ENCODE measurements at regions not wholly inside any gene's neighbourhood (a gene's known extent, or its start where the extent isn't known, plus 50 kb on each side); places are given as distances from the start of the nearest gene placed in this dataset.

GRCh38 chr9:11968631-11969030 is 724.6 kb upstream of the TYRP1 start:
- Histone ChIP-seq H3K4me1 (ENCODE audit: insufficient read depth) (no peaks in the 10 kb centered on the region), H3K4me3 (ENCODE audit: low read depth, low read length) (no peak overlapping the region), H3K36me3 (ENCODE audit: insufficient read depth) (no peaks in the 10 kb centered on the region), H3K27ac (ENCODE audit: low read depth) (no peak overlapping the region)
- 88% methylated on average over 1 of the region's 1 CpG for WGBS
- no peak for DNase-seq (ENCODE audit: extremely low spot score)

- WGBS, result 42% methylated on average over 1 of the region's 1 CpG
Measured at GRCh38 chr9:11973011-11973410, 720.2 kb upstream of the TYRP1 start.

GRCh38 chr9:11973511-11973910 is 719.7 kb upstream of the TYRP1 start:
- Histone ChIP-seq H3K36me3 (ENCODE audit: insufficient read depth) (no peaks in the 10 kb centered on the region), H3K4me3 (ENCODE audit: low read depth, low read length) (no peak overlapping the region), H3K27ac (ENCODE audit: low read depth) (no peak overlapping the region), H3K4me1 (ENCODE audit: insufficient read depth) (no peaks in the 10 kb centered on the region)
- WGBS, result 73% methylated on average over 1 of the region's 1 CpG
- DNase-seq (ENCODE audit: extremely low spot score), result no peak

More at GRCh38 chr9:11973011-11973410, 720.2 kb upstream of the TYRP1 start:
- H3K36me3 ChIP-seq (ENCODE audit: insufficient read depth), result no peaks in the 10 kb centered on the region
- H3K27ac ChIP-seq (ENCODE audit: low read depth), result no peak overlapping the region
- no peaks in the 10 kb centered on the region for H3K4me1 ChIP-seq (ENCODE audit: insufficient read depth)
- H3K4me3 ChIP-seq (ENCODE audit: low read depth, low read length), result no peak overlapping the region
- DNase-seq (ENCODE audit: extremely low spot score), result no peak

GRCh38 chr9:11992866-11993265 is 700.3 kb upstream of the TYRP1 start:
- Histone ChIP-seq H3K4me1 (ENCODE audit: insufficient read depth) (no peaks in the 10 kb centered on the region), H3K27ac (ENCODE audit: low read depth) (no peak overlapping the region), H3K36me3 (ENCODE audit: insufficient read depth) (no peaks in the 10 kb centered on the region), H3K4me3 (ENCODE audit: low read depth, low read length) (no peak overlapping the region)
- DNase-seq (ENCODE audit: extremely low spot score), result no peak
- WGBS, result 65% methylated on average over 1 of the region's 1 CpG

GRCh38 chr9:12014488-12014887 is 678.7 kb upstream of the TYRP1 start:
- Histone ChIP-seq H3K36me3 (ENCODE audit: insufficient read depth) (no peaks in the 10 kb centered on the region), H3K27ac (ENCODE audit: low read depth) (no peak overlapping the region), H3K4me1 (ENCODE audit: insufficient read depth) (no peaks in the 10 kb centered on the region), H3K4me3 (ENCODE audit: low read depth, low read length) (no peak overlapping the region)
- WGBS, result 91% methylated on average over 1 of the region's 1 CpG
- no peak for DNase-seq (ENCODE audit: extremely low spot score)

GRCh38 chr9:12054235-12054634 is 639.0 kb upstream of the TYRP1 start:
- WGBS, result 84% methylated on average over 8 of the region's 8 CpGs
- no peaks in the 10 kb centered on the region for H3K4me1 ChIP-seq (ENCODE audit: insufficient read depth)
- no peak for DNase-seq (ENCODE audit: extremely low spot score)
- H3K36me3 ChIP-seq (ENCODE audit: insufficient read depth), result no peaks in the 10 kb centered on the region
- no peak overlapping the region for H3K4me3 ChIP-seq (ENCODE audit: low read depth, low read length)
- H3K27ac ChIP-seq (ENCODE audit: low read depth), result no peak overlapping the region

- WGBS, result 89% methylated on average over 2 of the region's 2 CpGs
- no peaks in the 10 kb centered on the region for H3K4me1 ChIP-seq (ENCODE audit: insufficient read depth)
- DNase-seq (ENCODE audit: extremely low spot score), result no peak
- no peak overlapping the region for H3K4me3 ChIP-seq (ENCODE audit: low read depth, low read length)
- H3K36me3 ChIP-seq (ENCODE audit: insufficient read depth), result no peaks in the 10 kb centered on the region
- no peak overlapping the region for H3K27ac ChIP-seq (ENCODE audit: low read depth)
Measured at GRCh38 chr9:12056874-12057273, 636.3 kb upstream of the TYRP1 start.

GRCh38 chr9:12060067-12060466 is 633.1 kb upstream of the TYRP1 start:
- Histone ChIP-seq H3K4me3 (ENCODE audit: low read depth, low read length) (no peak overlapping the region), H3K27ac (ENCODE audit: low read depth) (no peak overlapping the region), H3K36me3 (ENCODE audit: insufficient read depth) (no peaks in the 10 kb centered on the region), H3K4me1 (ENCODE audit: insufficient read depth) (no peaks in the 10 kb centered on the region)
- 33% methylated on average over 2 of the region's 2 CpGs for WGBS
- DNase-seq (ENCODE audit: extremely low spot score), result no peak

GRCh38 chr9:12060811-12061210 is 632.4 kb upstream of the TYRP1 start:
- no peaks in the 10 kb centered on the region for H3K36me3 ChIP-seq (ENCODE audit: insufficient read depth)
- H3K4me1 ChIP-seq (ENCODE audit: insufficient read depth), result no peaks in the 10 kb centered on the region
- no peak overlapping the region for H3K4me3 ChIP-seq (ENCODE audit: low read depth, low read length)
- no peak overlapping the region for H3K27ac ChIP-seq (ENCODE audit: low read depth)
- no peak for DNase-seq (ENCODE audit: extremely low spot score)
- 79% methylated on average over 2 of the region's 2 CpGs for WGBS

- Histone ChIP-seq H3K4me1 (ENCODE audit: insufficient read depth) (no peaks in the 10 kb centered on the region), H3K4me3 (ENCODE audit: low read depth, low read length) (no peak overlapping the region), H3K36me3 (ENCODE audit: insufficient read depth) (no peaks in the 10 kb centered on the region), H3K27ac (ENCODE audit: low read depth) (no peak overlapping the region)
- WGBS, result 40% methylated on average over 3 of the region's 3 CpGs
- no peak for DNase-seq (ENCODE audit: extremely low spot score)
Measured at GRCh38 chr9:12065050-12065449, 628.1 kb upstream of the TYRP1 start.

GRCh38 chr9:12065686-12066085 is 627.5 kb upstream of the TYRP1 start:
- Histone ChIP-seq H3K4me1 (ENCODE audit: insufficient read depth) (no peaks in the 10 kb centered on the region), H3K27ac (ENCODE audit: low read depth) (no peak overlapping the region), H3K36me3 (ENCODE audit: insufficient read depth) (no peaks in the 10 kb centered on the region), H3K4me3 (ENCODE audit: low read depth, low read length) (no peak overlapping the region)
- 83% methylated on average over 3 of the region's 3 CpGs for WGBS
- DNase-seq (ENCODE audit: extremely low spot score), result no peak

- WGBS, result 93% methylated on average over 2 of the region's 2 CpGs
- H3K36me3 ChIP-seq (ENCODE audit: insufficient read depth), result no peaks in the 10 kb centered on the region
- no peaks in the 10 kb centered on the region for H3K4me1 ChIP-seq (ENCODE audit: insufficient read depth)
- no peak for DNase-seq (ENCODE audit: extremely low spot score)
- no peak overlapping the region for H3K4me3 ChIP-seq (ENCODE audit: low read depth, low read length)
- no peak overlapping the region for H3K27ac ChIP-seq (ENCODE audit: low read depth)
Measured at GRCh38 chr9:12066455-12067035, 626.6 kb upstream of the TYRP1 start.

GRCh38 chr9:12069366-12069765 is 623.8 kb upstream of the TYRP1 start:
- 77% methylated on average over 4 of the region's 4 CpGs for WGBS
- no peak for DNase-seq (ENCODE audit: extremely low spot score)
- Histone ChIP-seq H3K36me3 (ENCODE audit: insufficient read depth) (no peaks in the 10 kb centered on the region), H3K27ac (ENCODE audit: low read depth) (no peak overlapping the region), H3K4me1 (ENCODE audit: insufficient read depth) (no peaks in the 10 kb centered on the region), H3K4me3 (ENCODE audit: low read depth, low read length) (no peak overlapping the region)

GRCh38 chr9:12085399-12085798 is 607.8 kb upstream of the TYRP1 start:
- no peaks in the 10 kb centered on the region for H3K36me3 ChIP-seq (ENCODE audit: insufficient read depth)
- no peaks in the 10 kb centered on the region for H3K4me1 ChIP-seq (ENCODE audit: insufficient read depth)
- no peak for DNase-seq (ENCODE audit: extremely low spot score)
- no peak overlapping the region for H3K4me3 ChIP-seq (ENCODE audit: low read depth, low read length)
- H3K27ac ChIP-seq (ENCODE audit: low read depth), result no peak overlapping the region
